GM21825 (cell line): ENCODE measurements at regions not wholly inside any gene's neighbourhood (a gene's known extent, or its start where the extent isn't known, plus 50 kb on each side); places are given as distances from the start of the nearest gene placed in this dataset.

Experiments
- ATAC-seq: cut with Tn5 transposase; IDR thresholded peaks from one replicate; pipeline ENCODE4 v1.9.1; 2021; ENCODE audit warnings: mild to moderate bottlenecking, moderate library complexity; ENCODE audit not compliant: unreplicated experiment

DNA sequence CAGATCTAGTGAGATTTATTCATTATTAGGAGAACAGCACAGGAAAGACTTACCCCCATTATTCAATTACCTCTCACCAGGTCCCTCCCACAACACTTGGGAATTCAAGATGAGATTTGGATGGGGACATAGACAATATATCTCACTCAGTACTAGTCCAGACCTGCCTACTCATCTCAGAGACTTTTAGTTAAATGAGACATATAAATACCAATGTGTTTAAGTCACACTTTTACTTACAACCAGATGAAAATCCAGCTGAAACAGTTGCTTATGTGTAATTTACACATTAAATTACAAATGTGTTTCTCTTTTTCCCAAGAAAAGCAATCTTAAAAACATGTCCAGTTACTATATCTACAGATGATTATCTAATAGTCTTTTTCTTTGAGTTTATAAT, 1145.6 kb downstream of the KCNT2 start:
- no peak for ATAC-seq

GRCh38 chr1:195462152-195462551, 1146.1 kb downstream of the KCNT2 start:
- no peak for ATAC-seq

- ATAC-seq: no peak
These were observed 1149.9 kb downstream of the KCNT2 start for GRCh38 chr1:195458365-195458764.

DNA sequence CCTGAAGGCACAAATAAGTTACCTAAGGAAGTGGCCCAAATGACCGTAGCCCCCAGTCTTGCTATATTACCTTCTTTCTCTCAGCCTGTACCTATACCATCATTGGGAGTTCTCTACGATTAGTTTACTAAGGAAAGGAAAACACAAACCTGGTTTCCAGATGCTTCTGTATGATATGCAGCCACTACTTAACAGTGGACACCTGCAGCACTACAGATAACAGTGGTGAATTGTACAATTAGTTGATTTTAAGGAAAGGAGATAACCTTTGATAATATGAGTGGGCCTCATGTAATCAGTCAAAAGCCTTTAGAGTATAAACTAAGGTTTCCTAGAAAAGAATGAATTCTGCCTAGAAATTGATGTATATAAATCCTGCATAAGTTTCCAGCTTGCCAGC, 1157.4 kb downstream of the KCNT2 start:
- no peak for ATAC-seq

- ATAC-seq: no peak
These were observed 1168.6 kb downstream of the KCNT2 start for GRCh38 chr1:195439661-195440060.

- ATAC-seq: no peak
These were observed 1173.6 kb downstream of the KCNT2 start for GRCh38 chr1:195434566-195435203.

GRCh38 chr1:195430826-195431225, 1177.4 kb downstream of the KCNT2 start:
- no peak for ATAC-seq

DNA sequence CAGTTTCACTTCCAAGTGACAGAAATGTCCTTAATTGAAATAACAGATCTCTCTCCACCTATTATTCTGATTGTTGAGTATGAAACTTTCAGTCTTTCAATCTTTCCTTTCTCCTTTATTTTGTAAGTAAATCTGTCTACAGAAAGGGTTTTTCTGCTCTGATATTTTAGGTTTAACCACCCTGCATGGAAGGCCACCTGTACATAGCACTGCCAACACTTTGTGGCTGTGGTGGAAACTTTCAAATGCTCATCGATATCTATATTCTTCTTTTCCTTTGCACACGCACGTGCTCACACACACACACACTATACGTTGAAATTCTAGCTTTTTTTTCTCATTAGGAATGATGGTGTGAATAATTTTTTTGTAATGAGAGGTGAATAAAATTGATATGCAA, 1179.3 kb downstream of the KCNT2 start:
- ATAC-seq: no peak

GRCh38 chr1:195415584-195415983, 1192.7 kb downstream of the KCNT2 start:
- no peak for ATAC-seq

- no peak for ATAC-seq
These were observed 1213.7 kb downstream of the KCNT2 start for GRCh38 chr1:195394567-195394966.

DNA sequence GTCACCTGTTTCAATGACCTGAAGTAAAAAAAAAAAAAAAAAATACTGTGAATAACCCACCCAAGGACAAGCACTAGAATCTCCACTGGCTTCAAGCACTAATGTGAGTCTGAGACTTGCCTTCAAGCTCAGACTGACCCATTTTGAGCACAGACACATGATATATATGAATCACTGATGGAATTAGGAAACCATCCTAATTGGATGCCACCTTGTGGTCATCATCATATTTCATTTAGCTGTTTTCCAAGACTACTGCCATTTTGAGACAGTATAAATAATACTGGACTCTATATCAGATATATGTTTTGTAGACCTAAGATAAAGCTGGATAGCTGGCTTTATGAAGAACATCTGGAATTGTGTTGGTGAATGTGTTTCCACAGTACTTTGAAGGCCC, 1232.0 kb downstream of the KCNT2 start:
- ATAC-seq: no peak

DNA sequence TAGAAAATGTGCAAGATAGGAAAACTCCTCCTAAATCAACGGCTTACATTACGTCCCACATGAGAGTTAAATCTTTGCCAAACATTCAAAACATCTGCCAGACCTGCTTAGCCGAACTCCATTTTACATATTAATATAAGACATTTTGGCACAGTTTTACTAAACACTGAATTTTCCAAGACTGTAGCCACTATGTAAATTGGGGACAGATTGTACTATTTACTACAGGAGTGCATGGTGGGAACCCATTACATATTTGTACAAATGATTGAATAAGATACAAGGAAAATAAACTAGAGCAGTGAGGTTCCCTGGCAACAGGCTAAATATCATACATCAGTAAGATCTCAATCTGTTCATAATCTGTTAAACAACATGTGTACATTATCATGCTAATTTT, 1234.4 kb downstream of the KCNT2 start:
- no peak for ATAC-seq

DNA sequence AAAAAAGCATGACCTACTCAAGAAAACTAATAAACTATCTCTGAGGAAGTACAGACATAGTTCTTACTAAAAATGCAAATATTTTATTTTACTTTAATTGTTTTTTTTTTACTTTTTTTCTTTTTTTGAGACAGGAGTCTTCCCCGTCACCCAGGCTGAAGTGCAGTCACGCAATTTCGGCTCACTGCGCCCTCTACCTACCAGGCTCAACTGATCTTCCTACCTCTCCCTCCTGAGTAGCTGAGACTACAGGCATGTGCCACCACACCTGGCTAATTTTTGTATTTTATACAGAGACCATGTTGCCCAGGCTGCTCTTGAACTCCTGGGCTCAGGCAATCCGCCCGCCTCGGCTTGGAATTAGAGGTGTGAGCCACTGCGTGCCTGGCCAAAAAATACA, 1263.1 kb downstream of the KCNT2 start:
- no peak for ATAC-seq

DNA sequence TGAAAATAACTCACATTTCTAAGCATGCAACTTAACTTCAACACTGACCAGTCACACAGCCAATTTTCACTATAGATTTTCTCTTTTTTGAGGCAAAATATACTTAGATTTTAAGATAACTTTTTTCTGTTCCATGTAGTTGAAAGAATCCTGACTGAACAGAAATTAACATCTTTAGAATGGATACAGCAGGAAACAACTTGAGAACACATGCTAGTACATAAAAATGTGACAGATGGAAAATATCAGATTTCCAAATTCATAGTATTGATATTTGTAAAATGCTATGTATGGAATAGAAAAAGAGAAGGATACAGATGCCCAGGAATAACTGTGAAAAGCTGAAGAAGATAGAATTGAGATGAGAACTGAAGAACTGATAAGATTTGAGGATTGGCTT, 1270.6 kb downstream of the KCNT2 start:
- ATAC-seq: no peak

- ATAC-seq: no peak
These were observed 1271.4 kb downstream of the KCNT2 start for GRCh38 chr1:195336812-195337211.

DNA sequence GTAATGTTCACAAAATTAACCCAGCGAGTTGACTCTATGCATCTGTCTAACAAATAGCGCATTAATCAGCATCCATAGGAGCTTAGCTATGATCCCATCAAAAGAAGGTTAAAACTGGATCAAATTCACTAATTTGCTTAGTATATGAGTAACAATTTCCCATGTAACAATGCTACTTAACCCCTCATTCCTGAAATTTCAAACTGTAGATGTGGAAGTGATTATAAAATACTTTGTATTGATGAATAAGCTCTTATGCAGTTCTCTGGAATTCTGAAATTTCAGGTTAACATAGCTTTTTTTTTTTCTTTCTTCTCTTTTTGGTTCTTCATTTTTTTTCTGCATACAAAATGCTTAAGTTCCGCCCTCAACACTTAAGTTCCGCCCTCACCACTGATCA, 1272.7 kb downstream of the KCNT2 start:
- ATAC-seq: no peak

GRCh38 chr1:195332102-195332501, 1276.1 kb downstream of the KCNT2 start:
- no peak for ATAC-seq

DNA sequence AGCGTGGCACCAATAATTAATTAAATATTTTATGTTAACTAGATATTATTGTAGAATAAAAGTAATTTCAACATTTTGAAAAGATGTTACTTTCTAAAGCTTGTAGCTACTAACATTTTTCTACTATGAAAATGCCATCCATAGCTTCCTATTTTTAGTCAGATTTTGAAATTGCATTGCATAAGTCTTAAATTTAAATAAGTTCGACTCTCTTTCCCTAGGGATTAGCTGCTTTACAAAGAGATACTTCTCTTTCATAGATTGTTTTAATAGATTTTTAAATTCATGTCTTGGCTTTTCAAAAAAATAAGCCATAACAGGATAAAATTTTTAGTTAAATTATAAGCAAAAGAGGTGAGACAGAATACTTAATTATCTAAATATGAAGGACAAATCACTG, 1279.6 kb downstream of the KCNT2 start:
- ATAC-seq: no peak

DNA sequence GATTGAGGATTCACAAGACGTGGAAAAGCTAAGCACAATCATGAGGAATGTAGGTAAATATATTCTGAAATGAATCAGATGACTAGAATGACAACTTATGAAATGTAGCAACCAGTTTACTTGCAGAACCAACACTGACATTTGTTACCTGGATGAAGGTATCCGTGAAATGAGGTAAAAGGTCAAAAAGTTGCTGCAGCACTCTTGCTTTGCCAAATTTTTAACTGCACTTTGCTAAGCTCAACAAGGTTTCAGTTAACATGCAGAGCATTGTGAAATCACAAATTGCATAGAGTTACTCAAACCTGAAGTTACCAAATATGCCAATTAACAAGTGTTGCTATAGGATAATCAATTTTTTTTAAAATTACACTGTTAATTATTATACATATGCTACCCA, 1280.1 kb downstream of the KCNT2 start:
- ATAC-seq: no peak

- ATAC-seq: no peak
These were observed 1280.9 kb downstream of the KCNT2 start for GRCh38 chr1:195327361-195327760.

DNA sequence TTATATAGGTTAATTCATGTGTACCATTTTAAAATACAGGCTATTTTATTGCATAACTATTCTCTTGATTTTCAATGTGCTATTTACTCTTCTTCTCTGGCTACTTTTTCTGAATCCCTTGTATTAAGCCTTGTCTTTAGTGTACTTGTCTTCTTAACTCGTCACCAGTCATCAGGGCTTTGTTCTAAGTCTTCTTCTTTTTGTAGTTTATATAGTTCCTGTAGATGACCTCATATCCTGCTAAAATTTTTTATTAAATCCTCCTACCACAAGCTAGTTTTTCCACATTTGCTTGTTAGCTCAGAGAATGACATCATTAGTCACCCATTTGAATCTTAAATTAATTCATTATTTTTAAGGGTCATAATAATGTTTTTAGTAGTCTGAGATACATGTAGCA, 1281.9 kb downstream of the KCNT2 start:
- ATAC-seq: no peak

DNA sequence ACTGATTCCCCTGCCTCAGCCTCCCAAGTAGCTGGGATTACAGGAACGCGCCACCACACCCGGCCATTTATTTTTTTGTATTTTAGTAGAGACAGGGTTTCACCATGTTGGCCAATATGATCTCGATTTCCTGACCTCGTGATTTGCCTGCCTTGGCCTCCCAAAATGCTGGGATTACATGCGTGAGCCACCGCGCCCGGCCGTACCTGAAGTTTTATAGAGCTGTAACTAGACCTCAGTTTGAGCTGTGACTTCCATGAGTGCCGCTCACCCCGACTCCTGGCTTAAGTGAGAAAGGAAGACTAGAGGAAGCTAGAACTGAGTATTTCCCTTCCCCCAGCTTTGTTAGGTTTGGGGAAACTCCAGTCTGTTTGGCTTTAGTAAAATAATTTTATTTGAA, 1283.1 kb downstream of the KCNT2 start:
- ATAC-seq: no peak

- no peak for ATAC-seq
These were observed 1302.0 kb downstream of the KCNT2 start for GRCh38 chr1:195306281-195306680.
